Astrocyte of the spinal cord (primary cell): ENCODE measurements at regions not wholly inside any gene's neighbourhood (a gene's known extent, or its start where the extent isn't known, plus 50 kb on each side); places are given as distances from the start of the nearest gene placed in this dataset.
A peak's percentile ranks its signal among the peaks of the same experiment; 100 is the strongest.

Experiments used
- DNase-seq: peaks from one replicate; pipeline ENCODE4 v3.0.0; 2011; ENCODE audit warnings: low read depth, low spot score
- H3K4me3 ChIP-seq: 2 replicates; pipeline ENCODE4 v1.5.1; 2011; ENCODE audit warnings: low read depth, mild to moderate bottlenecking, low read length, moderate library complexity
- CTCF ChIP-seq: IDR thresholded peaks from 2 replicates; pipeline ENCODE4 v1.5.1; 2012; ENCODE audit warnings: low read depth, mild to moderate bottlenecking, low read length, inconsistent platforms
- in situ Hi-C: cut with HindIII; loops from 2 replicates; pipeline ENCODE4 v1.10.0; 2017; ENCODE audit warnings: low sequenced_read_pairs

- no peak for DNase-seq
- H3K4me3 ChIP-seq, result no peak overlapping the region
- TF ChIP-seq CTCF, result no peak
- in situ Hi-C loops, result no loop called here
Measured at GRCh38 chr2:162926907-162927306, 88.3 kb upstream of the KCNH7 start.

- no peak overlapping the region for H3K4me3 ChIP-seq
- TF ChIP-seq CTCF, result no peak
- peak; percentile 87 for DNase-seq
- in situ Hi-C loops, result no loop called here
Measured at GRCh38 chr2:162926501-162926900, 87.9 kb upstream of the KCNH7 start.

GRCh38 chr2:162925595-162925994, 87.0 kb upstream of the KCNH7 start:
- H3K4me3 ChIP-seq, result no peak overlapping the region
- in situ Hi-C loops, result no loop called here
- DNase-seq, result peak; percentile 3
- TF ChIP-seq CTCF, result no peak

GRCh38 chr2:162919111-162919510, 80.5 kb upstream of the KCNH7 start:
- in situ Hi-C loops, result no loop called here
- DNase-seq, result no peak
- no peak overlapping the region for H3K4me3 ChIP-seq
- no peak for TF ChIP-seq CTCF

- no peak for DNase-seq
- no peak for TF ChIP-seq CTCF
- no peak overlapping the region for H3K4me3 ChIP-seq
- in situ Hi-C loops, result no loop called here
Measured at GRCh38 chr2:162917626-162918025, 79.1 kb upstream of the KCNH7 start.

GRCh38 chr2:162916286-162916801, 77.8 kb upstream of the KCNH7 start:
- no peak for DNase-seq
- in situ Hi-C loops, result no loop called here
- no peak for TF ChIP-seq CTCF
- no peak overlapping the region for H3K4me3 ChIP-seq

- no peak overlapping the region for H3K4me3 ChIP-seq
- DNase-seq, result no peak
- in situ Hi-C loops, result no loop called here
- no peak for TF ChIP-seq CTCF
Measured at GRCh38 chr2:162915858-162916257, 77.3 kb upstream of the KCNH7 start.
